ENCODE measurements at regions not wholly inside any gene's neighbourhood (a gene's known extent, or its start where the extent isn't known, plus 50 kb on each side); places are given as distances from the start of the nearest gene placed in this dataset.

- no peak overlapping the region for H3K4me3 ChIP-seq
- DNase-seq (no peak), ATAC-seq (no peak)
- H3K4me1 ChIP-seq (ENCODE audit: low read depth): no peaks in the 10 kb centered on the region
- no peaks in the 10 kb centered on the region for H3K9me3 ChIP-seq
- intact Hi-C loops (cut with DNase I, micrococcal nuclease): no loop called here
- no peak for TF ChIP-seq CTCF (IDR thresholded peaks at IDR 0.05)
- no peaks in the 10 kb centered on the region for H3K36me3 ChIP-seq (ENCODE audit: low read depth)
Measured at GRCh38 chr2:236671896-236672562, 102.4 kb downstream of the ACKR3 start.

GRCh38 chr2:236672606-236673005, 103.0 kb downstream of the ACKR3 start:
- ATAC-seq: no peak
- TF ChIP-seq CTCF (IDR thresholded peaks at IDR 0.05): no peak
- DNase-seq: no peak
- intact Hi-C loops (cut with DNase I, micrococcal nuclease): no loop called here
- no peaks in the 10 kb centered on the region for H3K9me3 ChIP-seq
- no peaks in the 10 kb centered on the region for H3K36me3 ChIP-seq (ENCODE audit: low read depth)
- no peaks in the 10 kb centered on the region for H3K4me1 ChIP-seq (ENCODE audit: low read depth)
- no peak overlapping the region for H3K4me3 ChIP-seq

GRCh38 chr2:236673126-236673822, 103.6 kb downstream of the ACKR3 start:
- Histone ChIP-seq H3K4me1 (ENCODE audit: low read depth) (no peaks in the 10 kb centered on the region), H3K4me3 (no peak overlapping the region), H3K9me3 (no peaks in the 10 kb centered on the region), H3K36me3 (ENCODE audit: low read depth) (no peaks in the 10 kb centered on the region)
- TF ChIP-seq CTCF (IDR thresholded peaks at IDR 0.05): no peak
- ATAC-seq: no peak
- intact Hi-C loops (cut with DNase I, micrococcal nuclease): no loop called here
- no peak for DNase-seq

- intact Hi-C loops (cut with DNase I, micrococcal nuclease): no loop called here
- Histone ChIP-seq H3K9me3 (no peaks in the 10 kb centered on the region), H3K4me3 (no peak overlapping the region), H3K4me1 (ENCODE audit: low read depth) (no peaks in the 10 kb centered on the region), H3K36me3 (ENCODE audit: low read depth) (no peaks in the 10 kb centered on the region)
- ATAC-seq (no peak), DNase-seq (no peak)
- no peak for TF ChIP-seq CTCF (IDR thresholded peaks at IDR 0.05)
Measured at GRCh38 chr2:236673823-236674185, 104.2 kb downstream of the ACKR3 start.

GRCh38 chr2:236674238-236674637, 104.6 kb downstream of the ACKR3 start:
- no peaks in the 10 kb centered on the region for H3K9me3 ChIP-seq
- no peak overlapping the region for H3K4me3 ChIP-seq
- intact Hi-C loops (cut with DNase I, micrococcal nuclease): no loop called here
- no peaks in the 10 kb centered on the region for H3K36me3 ChIP-seq (ENCODE audit: low read depth)
- TF ChIP-seq CTCF (IDR thresholded peaks at IDR 0.05): no peak
- no peak for ATAC-seq
- no peak for DNase-seq
- H3K4me1 ChIP-seq (ENCODE audit: low read depth): no peaks in the 10 kb centered on the region

All from mucosa of descending colon (tissue), 3 donors.